Esophagus muscularis mucosa (tissue), 4 donors: ENCODE measurements at regions not wholly inside any gene's neighbourhood (a gene's known extent, or its start where the extent isn't known, plus 50 kb on each side); places are given as distances from the start of the nearest gene placed in this dataset.
A peak's percentile ranks its signal among the peaks of the same experiment; 100 is the strongest.

Experiments
- DNase-seq: peaks from one replicate; pipeline ENCODE4 v3.0.0-alpha.2; 2017; ENCODE audit errors: extremely low spot score
- H3K27ac ChIP-seq, 4 donors: fragments of 200-600 bp; sonication (generic); replicated peaks in 1 of 4; 1 replicate in 3 of 4; 2 replicates in 1 of 4; pipeline ENCODE4 v1.5.1; 2016 to 2019; ENCODE audit warnings: mild to moderate bottlenecking in 1 of 4
- H3K27me3 ChIP-seq, 4 donors: fragments of 200-600 bp; sonication (generic); one replicate each; pipeline versions ENCODE4 v1.5.1 to v1.6.0; 2016 to 2019
- H3K36me3 ChIP-seq, 4 donors: fragments of 200-600 bp; sonication (generic); one replicate each; pipeline ENCODE4 v1.5.1; 2016 to 2019
- H3K4me1 ChIP-seq, 4 donors: fragments of 200-600 bp; sonication (generic); one replicate each; pipeline ENCODE4 v1.5.1; 2016 to 2019
- H3K4me3 ChIP-seq, 4 donors: fragments of 200-600 bp; sonication (generic); 1 replicate in 2 of 4; 2 replicates in 2 of 4; pipeline ENCODE4 v1.5.1; 2016 to 2019; ENCODE audit warnings: mild to moderate bottlenecking in 4 of 4, moderate library complexity in 1 of 4
- H3K9me3 ChIP-seq, 4 donors: fragments of 200-600 bp; sonication (generic); 1 replicate in 3 of 4; 2 replicates in 1 of 4; pipeline ENCODE4 v1.5.1; 2016 to 2019
- EP300 ChIP-seq: sonication (generic); formaldehyde crosslinking; IDR thresholded peaks from one replicate; pipeline ENCODE4 v1.6.1; 2017; ENCODE audit warnings: antibody characterized with exemption
- POLR2A ChIP-seq: fragments of 450-650 bp; IDR thresholded peaks from one replicate; pipeline ENCODE4 v1.6.1; 2017; ENCODE audit warnings: antibody characterized with exemption, moderate library complexity, mild to moderate bottlenecking, low read depth
- POLR2AphosphoS5 ChIP-seq, 2 donors: sonication (generic); formaldehyde crosslinking; IDR thresholded peaks; one replicate each; pipeline ENCODE4 v1.6.1; 2017; ENCODE audit warnings: antibody characterized with exemption in 2 of 2
- WGBS: methylation state at CpG from one replicate; pipeline ENCODE4 v1.1.5; 2018; 5-methylcytosine and 5-hydroxymethylcytosine counted together
- intact Hi-C: fragments of 100-400 bp; cut with DNase I; formaldehyde crosslinking; loops from one replicate; pipeline ENCODE4 v1.15.1; 2023
- TF ChIP-seq, protein P1 (sequence below), 3 experiments: fragments of 200-600 bp in 2 of 3; fragments of 450-650 bp in 1 of 3; sonication (generic) in 2 of 3; IDR thresholded peaks; one replicate each; pipeline ENCODE4 v1.5.1; 2017 to 2019; ENCODE audit warnings: antibody characterized with exemption in 3 of 3, mild to moderate bottlenecking in 2 of 3, moderate library complexity in 1 of 3

DNA sequence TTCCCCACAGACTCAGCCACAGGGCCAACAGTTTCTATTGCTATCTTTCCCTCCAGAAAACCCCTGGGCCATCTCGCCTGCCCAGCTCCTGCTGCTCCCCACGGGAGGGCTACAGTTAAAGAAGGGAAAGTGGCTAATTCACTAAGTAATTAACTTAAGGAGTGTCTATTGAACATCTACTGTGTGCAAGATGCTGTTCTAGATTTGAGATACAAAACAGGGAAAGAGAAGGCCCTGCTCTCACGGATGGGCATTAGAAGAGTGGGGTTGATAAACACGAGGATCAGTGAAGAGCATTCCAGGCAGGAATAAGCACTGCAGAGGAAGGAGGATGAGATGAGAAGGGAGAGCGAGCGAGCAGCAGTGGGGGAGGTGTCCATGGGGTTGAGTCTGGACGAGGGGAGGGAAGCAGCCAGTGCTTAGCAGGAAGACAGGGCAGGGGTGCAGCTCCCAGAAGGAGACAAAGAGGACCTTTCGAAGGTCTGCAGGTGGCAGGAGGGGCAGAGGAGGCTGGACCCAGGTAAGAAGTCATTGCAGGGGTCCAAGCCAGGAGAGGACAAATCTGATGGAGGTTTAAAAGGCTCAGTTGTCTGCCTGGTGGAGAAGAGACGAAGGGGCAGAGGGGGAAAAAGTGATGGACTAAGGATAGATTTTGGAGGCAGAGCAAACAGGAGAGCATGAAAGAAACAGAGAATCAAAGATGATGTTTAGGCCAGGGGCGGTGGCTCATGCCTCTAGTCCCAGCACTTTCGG, 64.7 kb downstream of the KLF15 start:
- H3K9me3 ChIP-seq = no peaks in the 10 kb centered on the region
- peaks cover 0 to 3% (median 0%) of the 10 kb centered on the region in 4 donors for H3K27me3 ChIP-seq
- H3K36me3 ChIP-seq = no peaks in the 10 kb centered on the region
- peaks cover 0 to 17% (median 14%) of the 10 kb centered on the region in 4 donors for H3K4me1 ChIP-seq
- 85% methylated on average over 11 of the region's 11 CpGs for WGBS
- TF ChIP-seq POLR2A (no peak), EP300 (no peak), POLR2AphosphoS5 (IDR thresholded peaks at IDR 0.05) (no peak)
- TF ChIP-seq, protein P1, sequence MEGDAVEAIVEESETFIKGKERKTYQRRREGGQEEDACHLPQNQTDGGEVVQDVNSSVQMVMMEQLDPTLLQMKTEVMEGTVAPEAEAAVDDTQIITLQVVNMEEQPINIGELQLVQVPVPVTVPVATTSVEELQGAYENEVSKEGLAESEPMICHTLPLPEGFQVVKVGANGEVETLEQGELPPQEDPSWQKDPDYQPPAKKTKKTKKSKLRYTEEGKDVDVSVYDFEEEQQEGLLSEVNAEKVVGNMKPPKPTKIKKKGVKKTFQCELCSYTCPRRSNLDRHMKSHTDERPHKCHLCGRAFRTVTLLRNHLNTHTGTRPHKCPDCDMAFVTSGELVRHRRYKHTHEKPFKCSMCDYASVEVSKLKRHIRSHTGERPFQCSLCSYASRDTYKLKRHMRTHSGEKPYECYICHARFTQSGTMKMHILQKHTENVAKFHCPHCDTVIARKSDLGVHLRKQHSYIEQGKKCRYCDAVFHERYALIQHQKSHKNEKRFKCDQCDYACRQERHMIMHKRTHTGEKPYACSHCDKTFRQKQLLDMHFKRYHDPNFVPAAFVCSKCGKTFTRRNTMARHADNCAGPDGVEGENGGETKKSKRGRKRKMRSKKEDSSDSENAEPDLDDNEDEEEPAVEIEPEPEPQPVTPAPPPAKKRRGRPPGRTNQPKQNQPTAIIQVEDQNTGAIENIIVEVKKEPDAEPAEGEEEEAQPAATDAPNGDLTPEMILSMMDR (IDR thresholded peaks at IDR 0.05) = no peak
- no peak overlapping the region for H3K27ac ChIP-seq
- DNase-seq = peak; percentile 70
- H3K4me3 ChIP-seq = no peak overlapping the region
- intact Hi-C loops = no loop called here

GRCh38 chr3:126291537-126291936, 65.7 kb downstream of the KLF15 start:
- WGBS = 88% methylated on average over 5 of the region's 8 CpGs
- Histone ChIP-seq H3K36me3 (no peaks in the 10 kb centered on the region), H3K4me3 (no peak overlapping the region), H3K27ac (no peak overlapping the region), H3K27me3 (peaks cover 0 to 3% (median 0%) of the 10 kb centered on the region in 4 donors), H3K9me3 (no peaks in the 10 kb centered on the region), H3K4me1 (peaks cover 8 to 27% (median 24%) of the 10 kb centered on the region in 4 donors)
- DNase-seq = peak; percentile 83
- TF ChIP-seq, protein P1 (IDR thresholded peaks at IDR 0.05) = no peak
- TF ChIP-seq POLR2A (no peak), POLR2AphosphoS5 (IDR thresholded peaks at IDR 0.05) (no peak), EP300 (no peak)
- intact Hi-C loops = no loop called here

DNA sequence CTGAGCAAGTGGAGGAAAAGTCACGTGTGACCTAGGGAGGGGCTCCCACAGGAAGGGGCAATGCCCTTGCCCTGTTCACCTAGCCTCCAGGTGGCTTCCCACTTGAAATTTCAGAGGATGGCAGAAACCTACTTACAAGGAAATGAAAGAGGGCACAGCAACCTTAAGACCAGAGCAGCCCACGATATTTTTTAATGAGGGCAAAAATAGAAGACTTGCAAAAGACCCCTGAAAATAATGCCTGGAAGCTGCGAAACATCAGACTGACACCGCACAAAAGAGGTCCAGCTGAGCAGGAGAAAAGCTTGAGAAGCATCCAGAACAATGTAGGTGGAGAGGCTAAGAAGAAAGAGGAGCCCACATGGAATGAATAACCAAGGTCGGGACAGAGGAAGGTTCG, 66.1 kb downstream of the KLF15 start:
- Histone ChIP-seq H3K4me1 (peaks cover 11 to 32% (median 28%) of the 10 kb centered on the region in 4 donors), H3K27ac (no peak overlapping the region), H3K9me3 (no peaks in the 10 kb centered on the region), H3K36me3 (no peaks in the 10 kb centered on the region), H3K27me3 (peaks cover 0 to 3% (median 0%) of the 10 kb centered on the region in 4 donors), H3K4me3 (no peak overlapping the region)
- TF ChIP-seq, protein P1 (IDR thresholded peaks at IDR 0.05) = no peak
- TF ChIP-seq POLR2A (no peak), EP300 (no peak), POLR2AphosphoS5 (IDR thresholded peaks at IDR 0.05) (no peak)
- DNase-seq = peak; percentile 84
- intact Hi-C loops = no loop called here
- WGBS = 78% methylated on average over 6 of the region's 6 CpGs

DNA sequence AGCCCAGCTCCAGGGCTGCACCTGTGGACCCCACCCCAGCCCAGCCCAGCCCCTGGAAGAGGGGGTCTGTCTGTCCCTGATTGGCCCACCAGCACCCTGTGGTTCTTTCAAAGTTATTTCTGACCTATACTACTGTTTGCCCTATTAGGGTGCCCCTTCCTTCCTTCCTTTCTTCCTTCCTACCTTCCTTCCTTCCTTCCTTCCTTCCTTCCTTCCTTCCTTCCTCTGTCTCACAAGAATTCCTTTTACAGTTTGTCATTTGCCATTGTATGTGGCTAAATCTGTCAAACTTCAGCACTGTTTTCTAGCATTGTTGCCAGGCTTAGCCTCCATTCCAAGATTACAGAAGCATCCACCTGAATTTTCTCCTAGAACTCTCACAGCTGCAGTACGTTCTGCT, 66.9 kb downstream of the KLF15 start:
- Histone ChIP-seq H3K4me3 (no peak overlapping the region), H3K36me3 (no peaks in the 10 kb centered on the region), H3K4me1 (peaks cover 11 to 33% (median 30%) of the 10 kb centered on the region in 4 donors), H3K9me3 (no peaks in the 10 kb centered on the region), H3K27me3 (peaks cover 0 to 3% (median 0%) of the 10 kb centered on the region in 4 donors), H3K27ac (peak overlapping the region in 2 of 4 donors; percentile 38 to 93)
- intact Hi-C loops = no loop called here
- TF ChIP-seq POLR2A (no peak), POLR2AphosphoS5 (IDR thresholded peaks at IDR 0.05) (no peak), EP300 (no peak)
- TF ChIP-seq, protein P1 (IDR thresholded peaks at IDR 0.05) = no peak
- no peak for DNase-seq
- WGBS = 15% methylated on average over 1 of the region's 1 CpG
